GM12874 (cell line): ENCODE measurements at regions not wholly inside any gene's neighbourhood (a gene's known extent, or its start where the extent isn't known, plus 50 kb on each side); places are given as distances from the start of the nearest gene placed in this dataset.

Experiments used
- CTCF ChIP-seq: IDR thresholded peaks from 2 replicates; pipeline ENCODE4 v1.5.1; 2011; ENCODE audit warnings: low read depth, mild to moderate bottlenecking, control low read depth, low read length, moderate library complexity; ENCODE audit not compliant: insufficient read depth

GRCh38 chr11:45453721-45454120 lies 167.6 kb upstream of the SYT13 start:
- no peak for TF ChIP-seq CTCF

DNA sequence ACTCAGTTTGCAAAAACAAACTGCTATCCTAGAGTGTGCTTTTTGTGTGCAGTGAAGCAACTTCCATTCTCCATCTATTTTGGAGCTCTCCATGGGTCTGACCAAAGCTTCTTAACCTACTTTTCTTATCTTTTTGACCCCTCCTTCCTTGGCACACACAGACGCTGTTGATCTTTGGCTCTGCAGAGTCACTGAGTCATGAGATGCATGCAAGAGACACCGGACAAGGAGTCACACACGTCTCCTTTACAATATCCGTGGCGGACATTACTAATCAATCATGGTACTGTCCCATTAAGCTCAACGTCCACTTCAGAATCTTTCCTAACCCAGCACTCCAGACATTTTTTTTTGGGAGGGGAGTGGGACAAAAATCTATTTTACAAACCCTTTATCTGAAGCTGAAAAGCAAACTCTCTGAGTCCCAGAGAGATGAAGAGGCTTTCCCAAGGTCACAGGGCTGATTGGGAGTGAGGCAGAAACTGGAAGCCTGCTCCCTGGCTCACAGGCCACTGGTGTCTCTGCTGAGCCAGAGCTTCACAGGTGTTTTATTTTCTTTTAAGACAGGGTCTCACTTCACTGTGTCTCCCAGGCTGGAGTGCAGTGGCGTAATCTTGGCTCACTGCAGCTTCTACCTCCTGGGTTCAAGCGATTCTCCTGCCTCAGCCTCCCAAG lies 165.8 kb upstream of the SYT13 start:
- TF ChIP-seq CTCF = no peak

DNA sequence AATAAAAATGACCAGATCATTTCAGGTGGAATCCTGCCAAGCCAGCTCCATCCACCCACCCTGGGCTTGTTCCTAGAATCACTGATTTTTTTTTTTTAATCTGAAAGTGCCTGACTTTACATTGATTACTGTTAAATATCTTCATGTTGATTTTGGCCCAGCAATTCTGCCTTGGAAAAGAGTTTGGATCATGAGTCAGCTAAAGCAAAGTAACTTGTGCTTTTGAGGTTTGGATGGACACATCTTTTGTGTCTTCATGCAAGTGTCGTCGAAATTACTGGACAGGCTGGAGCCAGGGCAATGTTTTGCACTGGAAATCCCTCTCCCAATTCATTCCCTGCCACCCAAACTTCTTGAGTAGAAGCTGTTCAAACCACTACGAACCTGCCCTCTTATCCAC lies 164.0 kb upstream of the SYT13 start:
- TF ChIP-seq CTCF = no peak

DNA sequence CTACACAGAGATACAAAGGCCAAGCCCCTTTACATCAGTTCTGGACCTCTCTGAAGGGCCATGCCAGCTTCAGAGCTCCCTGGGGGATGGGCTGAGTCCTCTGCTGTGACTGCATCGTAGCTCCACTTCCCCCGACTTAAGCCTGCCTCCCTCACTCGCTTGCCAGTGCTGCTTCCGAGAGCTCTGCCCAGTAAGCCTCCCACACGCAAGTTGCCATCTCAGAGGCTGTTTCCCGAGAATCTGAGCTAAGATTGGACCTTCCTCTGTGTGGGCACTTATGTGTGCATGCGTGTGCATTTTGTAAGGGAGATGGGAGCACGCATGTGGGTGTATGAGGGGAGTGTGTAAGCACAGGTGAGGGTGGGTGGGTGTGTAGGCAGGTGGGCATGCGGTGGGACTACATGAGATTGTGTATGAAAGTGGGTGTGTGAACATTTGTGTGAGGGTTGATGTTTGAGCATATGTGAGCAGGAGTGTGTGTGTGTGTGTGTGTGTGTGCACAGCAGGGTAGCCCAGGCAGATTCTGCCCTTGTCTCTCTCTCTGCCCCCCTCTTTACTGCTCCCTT lies 163.0 kb upstream of the SYT13 start:
- no peak for TF ChIP-seq CTCF

DNA sequence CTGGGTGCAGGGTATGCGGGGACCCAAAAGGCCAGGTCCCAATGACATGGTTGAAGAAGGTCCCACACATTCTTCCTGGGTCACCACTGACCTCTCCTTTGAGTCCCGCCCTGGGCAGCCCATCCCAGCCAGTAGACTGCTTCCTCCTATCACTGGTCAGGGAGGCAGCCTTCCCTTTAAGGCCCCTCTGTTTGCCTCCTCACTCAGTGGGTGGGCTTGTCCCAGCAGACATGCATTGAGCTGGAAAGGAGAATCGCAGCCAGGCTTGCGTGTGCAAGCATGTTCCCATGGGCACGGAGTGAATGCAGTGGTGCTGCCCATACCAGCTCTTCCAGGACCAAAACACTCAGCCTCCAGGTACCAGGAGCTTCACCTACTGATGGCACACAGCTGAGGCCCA lies 162.4 kb upstream of the SYT13 start:
- TF ChIP-seq CTCF = no peak

- no peak for TF ChIP-seq CTCF
Observed at GRCh38 chr11:45446998-45447397, 160.9 kb upstream of the SYT13 start.

DNA sequence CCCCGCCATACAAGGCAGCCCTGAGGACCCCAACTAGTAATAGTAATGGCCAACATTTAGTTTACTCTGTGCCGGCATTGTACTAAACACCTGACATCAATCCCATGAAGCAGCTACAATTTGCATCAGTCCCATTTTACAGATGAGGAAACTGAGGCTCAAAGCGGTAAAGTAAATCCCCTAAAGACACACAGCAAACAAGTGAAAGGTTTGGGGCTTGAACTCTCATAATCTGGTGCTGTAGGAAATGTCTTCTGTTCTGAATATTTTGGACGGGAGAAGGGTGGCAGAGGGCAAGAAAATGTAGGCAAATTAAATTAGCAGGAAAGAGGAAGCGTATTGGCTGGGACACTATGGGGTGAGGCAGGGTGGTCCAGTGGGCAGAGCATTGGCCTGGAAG lies 160.3 kb upstream of the SYT13 start:
- no peak for TF ChIP-seq CTCF
